ENCODE measurements at regions not wholly inside any gene's neighbourhood (a gene's known extent, or its start where the extent isn't known, plus 50 kb on each side); places are given as distances from the start of the nearest gene placed in this dataset.

GRCh38 chr4:81807386-81807785 lies 335.7 kb upstream of the RASGEF1B start:
- no peak for TF ChIP-seq CTCF (IDR thresholded peaks at IDR 0.05 in 2 of 3, conservative IDR thresholded peaks at IDR 0.05 in 1 of 3; ENCODE audit: control insufficient read depth in 2 of 3, extremely low read depth in 1 of 3, insufficient read depth in 1 of 3, low read depth in 3 of 3, low read length in 3 of 3)
- no peak for TF ChIP-seq HDGF (IDR thresholded peaks at IDR 0.05)
- TF ChIP-seq HCFC1 (IDR thresholded peaks at IDR 0.05; ENCODE audit: low read length): no peak
- TF ChIP-seq CBX5 (IDR thresholded peaks at IDR 0.05; ENCODE audit: low read depth): no peak
- no peak for TF ChIP-seq RCOR1 (conservative IDR thresholded peaks at IDR 0.05; ENCODE audit: low read depth, low read length)
- no peak for TF ChIP-seq SMARCA5 (IDR thresholded peaks at IDR 0.05)
- TF ChIP-seq POLR2AphosphoS5 (IDR thresholded peaks at IDR 0.05; ENCODE audit: low read length): no peak
- TF ChIP-seq SUZ12 (IDR thresholded peaks at IDR 0.05; ENCODE audit: unreplicated experiment): no peak
- TF ChIP-seq EP300 (IDR thresholded peaks at IDR 0.05; ENCODE audit: borderline replicate concordance in 1 of 2, control insufficient read depth in 1 of 2, low read depth in 2 of 2, low read length in 2 of 2): no peak
- no peak for TF ChIP-seq REST (IDR thresholded peaks at IDR 0.05; ENCODE audit: low read depth, low read length)
- TF ChIP-seq KLF5 (IDR thresholded peaks at IDR 0.05; ENCODE audit: partially characterized antibody): no peak

All from GM12878 (cell line).